MG63 (cell line): ENCODE measurements at regions not wholly inside any gene's neighbourhood (a gene's known extent, or its start where the extent isn't known, plus 50 kb on each side); places are given as distances from the start of the nearest gene placed in this dataset.

Source experiments
- DNase-seq: peaks from one replicate; pipeline ENCODE4 v3.0.0-alpha.2; 2020
- H3K27me3 ChIP-seq: fragments of 250-450 bp; sonication (Bioruptor Pico); 2 replicates; pipeline ENCODE4 v1.5.1; 2020; ENCODE audit warnings: mild to moderate bottlenecking, moderate library complexity
- H3K36me3 ChIP-seq: fragments of 250-450 bp; sonication (Bioruptor Pico); 2 replicates; pipeline ENCODE4 v1.5.1; 2020; ENCODE audit warnings: mild to moderate bottlenecking, moderate library complexity
- H3K4me3 ChIP-seq: fragments of 250-450 bp; sonication (Bioruptor Pico); 2 replicates; pipeline ENCODE4 v1.5.1; 2020; ENCODE audit warnings: mild to moderate bottlenecking, moderate library complexity
- H3K9me3 ChIP-seq: fragments of 250-450 bp; sonication (Bioruptor Pico); 2 replicates; pipeline ENCODE4 v1.5.1; 2020; ENCODE audit warnings: mild to moderate bottlenecking, moderate library complexity

- no peaks in the 10 kb centered on the region for H3K9me3 ChIP-seq
- H3K27me3 ChIP-seq = no peaks in the 10 kb centered on the region
- peak; percentile 26 for DNase-seq
- no peaks in the 10 kb centered on the region for H3K36me3 ChIP-seq
- H3K4me3 ChIP-seq = no peak overlapping the region
Observed at GRCh38 chr10:130631142-130632096, 495.2 kb downstream of the GLRX3 start.

GRCh38 chr10:130634816-130635215, 498.6 kb downstream of the GLRX3 start:
- Histone ChIP-seq H3K4me3 (no peak overlapping the region), H3K27me3 (no peaks in the 10 kb centered on the region), H3K9me3 (no peaks in the 10 kb centered on the region), H3K36me3 (no peaks in the 10 kb centered on the region)
- DNase-seq = no peak

GRCh38 chr10:130635528-130635927, 499.3 kb downstream of the GLRX3 start:
- no peaks in the 10 kb centered on the region for H3K27me3 ChIP-seq
- no peak for DNase-seq
- no peak overlapping the region for H3K4me3 ChIP-seq
- no peaks in the 10 kb centered on the region for H3K9me3 ChIP-seq
- no peaks in the 10 kb centered on the region for H3K36me3 ChIP-seq

- Histone ChIP-seq H3K27me3 (no peaks in the 10 kb centered on the region), H3K4me3 (no peak overlapping the region), H3K36me3 (no peaks in the 10 kb centered on the region)
Observed at GRCh38 chr10:130636313-130636930, 500.2 kb downstream of the GLRX3 start.

GRCh38 chr10:130637089-130637676, 501.0 kb downstream of the GLRX3 start:
- no peaks in the 10 kb centered on the region for H3K36me3 ChIP-seq
- no peak for DNase-seq
- H3K4me3 ChIP-seq = no peak overlapping the region
- no peaks in the 10 kb centered on the region for H3K9me3 ChIP-seq
- no peaks in the 10 kb centered on the region for H3K27me3 ChIP-seq

More at GRCh38 chr10:130636313-130636930, 500.2 kb downstream of the GLRX3 start:
- H3K9me3 ChIP-seq = no peaks in the 10 kb centered on the region
- DNase-seq = no peak

- Histone ChIP-seq H3K9me3 (no peaks in the 10 kb centered on the region), H3K36me3 (no peaks in the 10 kb centered on the region), H3K4me3 (no peak overlapping the region), H3K27me3 (no peaks in the 10 kb centered on the region)
- DNase-seq = no peak
Observed at GRCh38 chr10:130638991-130639390, 502.8 kb downstream of the GLRX3 start.

- Histone ChIP-seq H3K27me3 (no peaks in the 10 kb centered on the region), H3K36me3 (no peaks in the 10 kb centered on the region), H3K9me3 (no peaks in the 10 kb centered on the region), H3K4me3 (no peak overlapping the region)
- DNase-seq = no peak
Observed at GRCh38 chr10:130642926-130643325, 506.7 kb downstream of the GLRX3 start.

GRCh38 chr10:130647341-130647740, 511.1 kb downstream of the GLRX3 start:
- no peak overlapping the region for H3K4me3 ChIP-seq
- H3K36me3 ChIP-seq = no peaks in the 10 kb centered on the region
- H3K27me3 ChIP-seq = no peaks in the 10 kb centered on the region
- DNase-seq = no peak
- no peaks in the 10 kb centered on the region for H3K9me3 ChIP-seq

GRCh38 chr10:130648807-130649206, 512.6 kb downstream of the GLRX3 start:
- DNase-seq = no peak
- no peaks in the 10 kb centered on the region for H3K36me3 ChIP-seq
- no peak overlapping the region for H3K4me3 ChIP-seq
- H3K9me3 ChIP-seq = no peaks in the 10 kb centered on the region
- no peaks in the 10 kb centered on the region for H3K27me3 ChIP-seq

GRCh38 chr10:130652544-130652943, 516.4 kb downstream of the GLRX3 start:
- Histone ChIP-seq H3K4me3 (no peak overlapping the region), H3K27me3 (no peaks in the 10 kb centered on the region), H3K36me3 (no peaks in the 10 kb centered on the region), H3K9me3 (no peaks in the 10 kb centered on the region)
- peak; percentile 26 for DNase-seq

- no peaks in the 10 kb centered on the region for H3K9me3 ChIP-seq
Observed at GRCh38 chr10:130652964-130653578, 516.9 kb downstream of the GLRX3 start.

GRCh38 chr10:130654726-130655125, 518.5 kb downstream of the GLRX3 start:
- Histone ChIP-seq H3K27me3 (no peaks in the 10 kb centered on the region), H3K9me3 (no peaks in the 10 kb centered on the region), H3K4me3 (no peak overlapping the region), H3K36me3 (no peaks in the 10 kb centered on the region)
- no peak for DNase-seq

More at GRCh38 chr10:130652964-130653578, 516.9 kb downstream of the GLRX3 start:
- Histone ChIP-seq H3K27me3 (no peaks in the 10 kb centered on the region), H3K36me3 (no peaks in the 10 kb centered on the region), H3K4me3 (no peak overlapping the region)
- DNase-seq = no peak

- no peaks in the 10 kb centered on the region for H3K27me3 ChIP-seq
- no peaks in the 10 kb centered on the region for H3K9me3 ChIP-seq
- no peak for DNase-seq
- no peaks in the 10 kb centered on the region for H3K36me3 ChIP-seq
- no peak overlapping the region for H3K4me3 ChIP-seq
Observed at GRCh38 chr10:130655313-130656186, 519.4 kb downstream of the GLRX3 start.

GRCh38 chr10:130656187-130656575, 520.0 kb downstream of the GLRX3 start:
- no peaks in the 10 kb centered on the region for H3K36me3 ChIP-seq
- no peaks in the 10 kb centered on the region for H3K9me3 ChIP-seq
- H3K27me3 ChIP-seq = no peaks in the 10 kb centered on the region
- DNase-seq = no peak
- H3K4me3 ChIP-seq = no peak overlapping the region

- no peak for DNase-seq
- no peaks in the 10 kb centered on the region for H3K36me3 ChIP-seq
- no peak overlapping the region for H3K4me3 ChIP-seq
- no peaks in the 10 kb centered on the region for H3K9me3 ChIP-seq
- H3K27me3 ChIP-seq = no peaks in the 10 kb centered on the region
Observed at GRCh38 chr10:130656582-130657133, 520.5 kb downstream of the GLRX3 start.

- H3K36me3 ChIP-seq = no peaks in the 10 kb centered on the region
- no peaks in the 10 kb centered on the region for H3K27me3 ChIP-seq
- H3K4me3 ChIP-seq = no peak overlapping the region
- no peaks in the 10 kb centered on the region for H3K9me3 ChIP-seq
- no peak for DNase-seq
Observed at GRCh38 chr10:130658687-130659290, 522.6 kb downstream of the GLRX3 start.
